Transverse colon (tissue), 4 donors: ENCODE measurements at regions not wholly inside any gene's neighbourhood (a gene's known extent, or its start where the extent isn't known, plus 50 kb on each side); places are given as distances from the start of the nearest gene placed in this dataset.

Experiments
- DNase-seq: peaks from one replicate; pipeline ENCODE4 v3.0.0-alpha.2; 2019
- H3K27ac ChIP-seq, 4 donors: fragments of 200-600 bp; sonication (generic); 2 replicates each; pipeline ENCODE4 v1.5.1; 2016 to 2018; ENCODE audit warnings: inconsistent platforms in 4 of 4
- H3K27me3 ChIP-seq: fragments of 200-600 bp; sonication (generic); 2 replicates; pipeline ENCODE4 v1.5.1; 2017; ENCODE audit warnings: inconsistent platforms
- H3K36me3 ChIP-seq, 4 donors: fragments of 200-600 bp; sonication (generic); 2 replicates each; pipeline ENCODE4 v1.5.1; 2017 to 2019; ENCODE audit warnings: inconsistent platforms in 4 of 4
- H3K4me1 ChIP-seq, 4 donors: fragments of 200-600 bp; sonication (generic); 2 replicates each; pipeline ENCODE4 v1.5.1; 2017 to 2020; ENCODE audit warnings: inconsistent platforms in 4 of 4
- H3K4me3 ChIP-seq, 4 donors: fragments of 200-600 bp; sonication (generic); 1 replicate in 1 of 4; 2 replicates in 3 of 4; pipeline versions ENCODE4 v1.5.1 to v1.6.1; 2017 to 2019; ENCODE audit warnings: inconsistent platforms in 4 of 4
- H3K9me3 ChIP-seq, 2 donors: fragments of 200-600 bp; sonication (generic); 2 replicates each; pipeline ENCODE4 v1.5.1; 2017 to 2019; ENCODE audit warnings: inconsistent platforms in 2 of 2
- EP300 ChIP-seq: sonication (generic); formaldehyde crosslinking; IDR thresholded peaks from one replicate; pipeline ENCODE4 v1.6.1; 2017; ENCODE audit warnings: antibody characterized with exemption, low read depth
- POLR2A ChIP-seq: fragments of 450-650 bp; IDR thresholded peaks from one replicate; pipeline ENCODE4 v1.6.1; 2016; ENCODE audit warnings: antibody characterized with exemption, mild to moderate bottlenecking, moderate library complexity
- POLR2AphosphoS5 ChIP-seq, 3 donors: sonication (generic); formaldehyde crosslinking; IDR thresholded peaks; one replicate each; pipeline ENCODE4 v1.6.1; 2016; ENCODE audit warnings: antibody characterized with exemption in 3 of 3
- WGBS, 2 donors: methylation state at CpG; one replicate each; pipeline ENCODE4 v1.1.5; 2018; ENCODE audit warnings: low coverage in 1 of 2; 5-methylcytosine and 5-hydroxymethylcytosine counted together
- in situ Hi-C, 4 donors: fragments of 200-750 bp; cut with MboI; loops; one replicate each; pipeline versions ENCODE4 v1.15.0 to v1.15.1; 2017; ENCODE audit warnings: low sequenced_read_pairs in 3 of 4, low pct_ligation_motif_present in 1 of 4, low pct_unique_long_range_greater_than_20kb in 1 of 4
- intact Hi-C: fragments of 100-400 bp; cut with DNase I; formaldehyde crosslinking; loops from one replicate; pipeline ENCODE4 v1.15.1; 2023; ENCODE audit warnings: low total_unique reads
- TF ChIP-seq, protein P1 (sequence below), 5 experiments: fragments of 200-600 bp in 3 of 5; fragments of 450-650 bp in 2 of 5; sonication (generic) in 3 of 5; IDR thresholded peaks; 1 replicate in 2 of 5; 2 replicates in 3 of 5; pipeline ENCODE4 v1.5.1; 2016 to 2017; ENCODE audit warnings: antibody characterized with exemption in 5 of 5, inconsistent platforms in 3 of 5, mild to moderate bottlenecking in 2 of 5, moderate library complexity in 1 of 5

DNA sequence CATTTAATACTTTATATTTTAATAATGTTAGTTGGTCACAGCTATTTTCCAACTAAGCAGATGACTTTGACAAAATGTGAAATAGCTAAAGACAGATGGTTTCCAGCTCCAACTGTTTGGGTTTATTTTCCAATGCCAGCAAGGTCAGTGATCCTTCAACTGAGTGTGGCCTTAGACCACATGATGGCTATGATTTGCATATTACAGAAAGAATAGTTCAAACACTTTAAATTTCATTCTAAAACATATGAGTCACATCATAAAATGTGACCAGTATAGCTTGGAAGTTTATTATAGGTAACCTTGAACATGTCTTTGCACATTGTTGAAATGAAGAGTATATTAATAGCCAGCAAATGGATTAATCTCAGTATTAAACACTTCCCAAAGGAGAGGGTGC, 454.0 kb upstream of the C1orf87 start:
- no peak overlapping the region for H3K27ac ChIP-seq
- no peaks in the 10 kb centered on the region for H3K9me3 ChIP-seq
- H3K36me3 ChIP-seq: no peaks in the 10 kb centered on the region
- no peak for DNase-seq
- H3K4me1 ChIP-seq: no peaks in the 10 kb centered on the region
- TF ChIP-seq EP300: no peak
- TF ChIP-seq, protein P1, sequence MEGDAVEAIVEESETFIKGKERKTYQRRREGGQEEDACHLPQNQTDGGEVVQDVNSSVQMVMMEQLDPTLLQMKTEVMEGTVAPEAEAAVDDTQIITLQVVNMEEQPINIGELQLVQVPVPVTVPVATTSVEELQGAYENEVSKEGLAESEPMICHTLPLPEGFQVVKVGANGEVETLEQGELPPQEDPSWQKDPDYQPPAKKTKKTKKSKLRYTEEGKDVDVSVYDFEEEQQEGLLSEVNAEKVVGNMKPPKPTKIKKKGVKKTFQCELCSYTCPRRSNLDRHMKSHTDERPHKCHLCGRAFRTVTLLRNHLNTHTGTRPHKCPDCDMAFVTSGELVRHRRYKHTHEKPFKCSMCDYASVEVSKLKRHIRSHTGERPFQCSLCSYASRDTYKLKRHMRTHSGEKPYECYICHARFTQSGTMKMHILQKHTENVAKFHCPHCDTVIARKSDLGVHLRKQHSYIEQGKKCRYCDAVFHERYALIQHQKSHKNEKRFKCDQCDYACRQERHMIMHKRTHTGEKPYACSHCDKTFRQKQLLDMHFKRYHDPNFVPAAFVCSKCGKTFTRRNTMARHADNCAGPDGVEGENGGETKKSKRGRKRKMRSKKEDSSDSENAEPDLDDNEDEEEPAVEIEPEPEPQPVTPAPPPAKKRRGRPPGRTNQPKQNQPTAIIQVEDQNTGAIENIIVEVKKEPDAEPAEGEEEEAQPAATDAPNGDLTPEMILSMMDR (IDR thresholded peaks at IDR 0.05): no peak
- no peak for TF ChIP-seq POLR2AphosphoS5 (IDR thresholded peaks at IDR 0.05)
- TF ChIP-seq POLR2A: no peak
- no peaks in the 10 kb centered on the region for H3K27me3 ChIP-seq
- intact Hi-C loops (no loop called here), in situ Hi-C loops (no loop called here)
- H3K4me3 ChIP-seq: no peak overlapping the region

DNA sequence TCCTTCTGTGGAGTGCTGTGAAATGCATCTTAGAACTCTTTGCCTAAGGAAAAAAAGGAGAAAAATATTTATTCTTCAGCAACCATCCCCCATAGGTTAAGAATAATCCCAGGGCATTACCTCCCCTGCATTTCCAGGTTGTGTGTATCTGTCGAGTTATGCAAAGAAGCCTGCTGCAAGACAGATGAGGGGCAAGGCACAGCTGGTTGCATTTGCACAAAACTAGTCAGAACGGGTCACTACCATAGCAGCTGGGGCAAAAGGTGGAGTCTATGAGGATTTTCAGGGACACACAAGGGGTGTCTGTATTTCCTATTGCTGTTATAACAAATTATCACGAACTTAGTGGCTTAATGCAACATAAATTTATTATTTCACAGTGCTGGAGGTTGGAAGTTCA, 443.4 kb upstream of the C1orf87 start:
- no peak for DNase-seq
- Histone ChIP-seq H3K4me3 (no peak overlapping the region), H3K4me1 (no peaks in the 10 kb centered on the region), H3K27me3 (no peaks in the 10 kb centered on the region), H3K36me3 (no peaks in the 10 kb centered on the region), H3K27ac (no peak overlapping the region), H3K9me3 (no peaks in the 10 kb centered on the region)
- 71 to 86% methylated on average over 1 to 3 of the region's 3 CpGs for WGBS, 2 donors
- no peak for TF ChIP-seq EP300
- TF ChIP-seq, protein P1 (IDR thresholded peaks at IDR 0.05): no peak
- TF ChIP-seq POLR2A: no peak
- no peak for TF ChIP-seq POLR2AphosphoS5 (IDR thresholded peaks at IDR 0.05)
- intact Hi-C loops: no loop called here
- in situ Hi-C loops: no loop called here

DNA sequence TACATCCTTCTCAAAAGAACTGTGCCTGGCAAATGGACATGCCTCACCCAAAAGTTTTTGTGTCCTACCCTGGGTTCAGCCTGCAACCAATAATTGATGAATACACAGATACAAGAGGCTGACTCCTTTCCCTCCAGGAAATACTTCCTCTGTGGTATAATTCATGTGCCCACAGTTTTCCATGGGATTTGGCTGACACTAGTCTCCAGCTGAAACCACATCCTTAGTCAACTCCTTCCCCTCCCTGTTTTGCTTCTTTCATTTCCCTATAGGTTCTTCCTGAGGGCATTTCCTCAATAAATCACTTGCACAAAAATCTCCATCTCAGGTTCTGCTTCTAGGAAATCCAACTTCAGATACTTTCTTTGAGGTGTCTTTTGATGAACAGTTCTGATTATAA, 436.6 kb upstream of the C1orf87 start:
- intact Hi-C loops (no loop called here), in situ Hi-C loops (no loop called here)
- Histone ChIP-seq H3K4me1 (no peaks in the 10 kb centered on the region), H3K36me3 (no peaks in the 10 kb centered on the region), H3K9me3 (no peaks in the 10 kb centered on the region), H3K27me3 (no peaks in the 10 kb centered on the region), H3K27ac (no peak overlapping the region), H3K4me3 (no peak overlapping the region)
- no peak for TF ChIP-seq POLR2AphosphoS5 (IDR thresholded peaks at IDR 0.05)
- TF ChIP-seq, protein P1 (IDR thresholded peaks at IDR 0.05): no peak
- TF ChIP-seq EP300: no peak
- no peak for TF ChIP-seq POLR2A
- no peak for DNase-seq

DNA sequence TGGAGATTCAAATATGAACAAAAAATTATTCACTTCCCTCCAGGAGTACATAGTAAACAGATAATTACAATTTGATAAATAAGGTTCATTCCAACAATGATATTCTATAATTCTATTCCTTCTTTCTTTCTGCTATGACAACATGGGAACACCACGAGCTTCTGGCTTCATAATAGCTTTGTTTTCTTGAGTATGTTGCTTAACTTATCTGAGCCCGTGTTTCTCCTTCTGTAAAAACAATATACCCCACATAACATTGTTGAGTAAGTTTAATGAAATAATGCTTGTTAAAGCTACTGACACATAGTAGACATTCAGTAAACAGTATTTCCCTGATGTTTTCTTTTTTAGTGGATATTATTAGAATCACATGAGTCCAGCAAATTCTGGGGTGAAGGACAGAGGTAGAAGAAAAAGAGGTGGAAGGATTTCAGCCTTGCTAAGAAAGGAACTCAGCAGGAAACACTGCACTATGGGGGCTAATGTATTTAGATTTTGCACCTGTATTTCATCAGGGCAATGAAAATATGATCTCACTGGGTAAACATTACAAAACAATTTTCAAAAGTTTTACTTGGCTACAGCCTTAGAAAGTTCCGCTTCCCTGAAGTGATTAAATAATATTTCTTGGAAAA, 430.8 kb upstream of the C1orf87 start:
- TF ChIP-seq POLR2AphosphoS5 (IDR thresholded peaks at IDR 0.05): no peak
- no peak for TF ChIP-seq EP300
- TF ChIP-seq, protein P1 (IDR thresholded peaks at IDR 0.05): no peak
- no peak for TF ChIP-seq POLR2A
- intact Hi-C loops: no loop called here
- H3K4me3 ChIP-seq: no peak overlapping the region
- 38 to 52% methylated on average over 3 of the region's 3 CpGs for WGBS, 2 donors
- H3K27ac ChIP-seq: no peak overlapping the region
- H3K9me3 ChIP-seq: no peaks in the 10 kb centered on the region
- no peak for DNase-seq
- in situ Hi-C loops: no loop called here
- H3K4me1 ChIP-seq: no peaks in the 10 kb centered on the region
- H3K36me3 ChIP-seq: no peaks in the 10 kb centered on the region
- no peaks in the 10 kb centered on the region for H3K27me3 ChIP-seq
